ENCODE measurements at regions not wholly inside any gene's neighbourhood (a gene's known extent, or its start where the extent isn't known, plus 50 kb on each side); places are given as distances from the start of the nearest gene placed in this dataset.

- Histone ChIP-seq H3K9me3 (no peaks in the 10 kb centered on the region), H3K36me3 (no peaks in the 10 kb centered on the region), H3K27me3 (peaks cover 0 to 6% of the 10 kb centered on the region in 2 donors), H3K4me1 (peaks cover 0 to 4% of the 10 kb centered on the region in 2 donors), H3K27ac (no peak overlapping the region), H3K4me3 (no peak overlapping the region)
- intact Hi-C loops (cut with DNase I): no loop called here
- no peak for TF ChIP-seq CTCF (IDR thresholded peaks at IDR 0.05)
- DNase-seq: no peak
- ATAC-seq: no peak
Observed at GRCh38 chr2:128682266-128682665, 363.6 kb upstream of the HS6ST1 start.

GRCh38 chr2:128682729-128683284 lies 364.1 kb upstream of the HS6ST1 start:
- H3K4me1 ChIP-seq: peaks cover 0 to 4% of the 10 kb centered on the region in 2 donors
- no peak overlapping the region for H3K4me3 ChIP-seq
- no peaks in the 10 kb centered on the region for H3K9me3 ChIP-seq
- peaks cover 0 to 6% of the 10 kb centered on the region in 2 donors for H3K27me3 ChIP-seq
- DNase-seq: no peak
- no peaks in the 10 kb centered on the region for H3K36me3 ChIP-seq
- intact Hi-C loops (cut with DNase I): no loop called here
- no peak for TF ChIP-seq CTCF (IDR thresholded peaks at IDR 0.05)
- no peak for ATAC-seq
- no peak overlapping the region for H3K27ac ChIP-seq

GRCh38 chr2:128684523-128684922 lies 365.9 kb upstream of the HS6ST1 start:
- TF ChIP-seq CTCF (IDR thresholded peaks at IDR 0.05): no peak
- Histone ChIP-seq H3K27ac (no peak overlapping the region), H3K36me3 (no peaks in the 10 kb centered on the region), H3K27me3 (peaks cover 0 to 6% of the 10 kb centered on the region in 2 donors), H3K9me3 (no peaks in the 10 kb centered on the region), H3K4me1 (peaks cover 0 to 4% of the 10 kb centered on the region in 2 donors), H3K4me3 (no peak overlapping the region)
- ATAC-seq (no peak), DNase-seq (no peak)
- intact Hi-C loops (cut with DNase I): no loop called here

- no peak for DNase-seq
- Histone ChIP-seq H3K27me3 (peaks cover 0 to 6% of the 10 kb centered on the region in 2 donors), H3K9me3 (no peaks in the 10 kb centered on the region), H3K36me3 (no peaks in the 10 kb centered on the region), H3K4me1 (peaks cover 0 to 4% of the 10 kb centered on the region in 2 donors), H3K4me3 (no peak overlapping the region), H3K27ac (no peak overlapping the region)
- intact Hi-C loops (cut with DNase I): no loop called here
- ATAC-seq: no peak
- no peak for TF ChIP-seq CTCF (IDR thresholded peaks at IDR 0.05)
Observed at GRCh38 chr2:128685841-128686496, 367.3 kb upstream of the HS6ST1 start.

- intact Hi-C loops (cut with DNase I): no loop called here
- ATAC-seq: peak; percentile 35
Observed at GRCh38 chr2:128686497-128686859, 367.8 kb upstream of the HS6ST1 start.

More at GRCh38 chr2:128686497-128686859, 367.8 kb upstream of the HS6ST1 start:
- H3K27me3 ChIP-seq: peaks cover 0 to 4% of the 10 kb centered on the region in 2 donors
- H3K27ac ChIP-seq: no peak overlapping the region
- H3K4me1 ChIP-seq: peaks cover 0 to 4% of the 10 kb centered on the region in 2 donors
- no peak overlapping the region for H3K4me3 ChIP-seq
- DNase-seq: no peak
- TF ChIP-seq CTCF (IDR thresholded peaks at IDR 0.05): no peak
- no peaks in the 10 kb centered on the region for H3K36me3 ChIP-seq
- no peaks in the 10 kb centered on the region for H3K9me3 ChIP-seq
